Activated naive CD8-positive, alpha-beta T cell treated with anti-CD3 and anti-CD28 coated beads, Interleukin-2, amount 10 ng/mL, durations not matched to agents 7 days and 5 days (primary cell): ENCODE measurements at regions not wholly inside any gene's neighbourhood (a gene's known extent, or its start where the extent isn't known, plus 50 kb on each side); places are given as distances from the start of the nearest gene placed in this dataset.
"Not testable (repeated sequence)": the region's sequence is repeated elsewhere in the genome, so short reads cannot be mapped to it uniquely, and the experiment has no call there.

Experiments used
- ATAC-seq: fragments of 150-1000 bp; cut with Tn5 transposase; one replicate; pipeline ENCODE4 v1.10.0; 2021; ENCODE audit warnings: low read depth, moderate library complexity
- POLR2A ChIA-PET: fragments of 350-600 bp; sonication (Branson Sonifier 250); formaldehyde crosslinking; loops from one replicate; lab custom pipeline; 2021; ENCODE audit warnings: antibody characterized with exemption; lab: Charles Lee
- DNase-seq: peaks from one replicate; pipeline ENCODE4 v3.0.0; 2021
- H3K27ac Mint-ChIP-seq: one replicate; pipeline ENCODE4 v1.8.0; 2022; ENCODE audit warnings: mild to moderate bottlenecking, mixed read lengths
- H3K27me3 Mint-ChIP-seq: one replicate; pipeline ENCODE4 v1.8.0; 2022; ENCODE audit warnings: mild to moderate bottlenecking, moderate library complexity, mixed read lengths
- H3K36me3 Mint-ChIP-seq: one replicate; pipeline ENCODE4 v1.8.0; 2021; ENCODE audit warnings: mild to moderate bottlenecking, mixed read lengths
- H3K4me1 Mint-ChIP-seq: one replicate; pipeline ENCODE4 v1.8.0; 2021; ENCODE audit warnings: mixed read lengths
- H3K4me3 Mint-ChIP-seq: one replicate; pipeline ENCODE4 v1.8.0; 2022; ENCODE audit warnings: mild to moderate bottlenecking, moderate library complexity, mixed read lengths
- H3K9me3 Mint-ChIP-seq: one replicate; pipeline ENCODE4 v1.8.0; 2021; ENCODE audit warnings: mixed read lengths

GRCh38 chr2:39933196-39933595 lies 154.1 kb upstream of the THUMPD2 start:
- DNase-seq (no peak), ATAC-seq (no peak)
- no peaks in the 10 kb centered on the region for H3K9me3 Mint-ChIP-seq
- no peak overlapping the region for H3K4me3 Mint-ChIP-seq
- H3K36me3 Mint-ChIP-seq: peaks cover 3% of the 10 kb centered on the region
- peaks cover 8% of the 10 kb centered on the region for H3K4me1 Mint-ChIP-seq
- POLR2A ChIA-PET: no interaction called here
- H3K27ac Mint-ChIP-seq: no peak overlapping the region
- H3K27me3 Mint-ChIP-seq: no peaks in the 10 kb centered on the region

- Mint-ChIP-seq H3K27me3 (no peaks in the 10 kb centered on the region), H3K4me1 (peaks cover 1% of the 10 kb centered on the region), H3K27ac (no peak overlapping the region), H3K4me3 (no peak overlapping the region), H3K36me3 (peaks cover 3% of the 10 kb centered on the region), H3K9me3 (no peaks in the 10 kb centered on the region)
- ATAC-seq (no peak), DNase-seq (no peak)
- POLR2A ChIA-PET: no interaction called here
These were observed 153.1 kb upstream of the THUMPD2 start for GRCh38 chr2:39932198-39932597.

- H3K4me3 Mint-ChIP-seq: no peak overlapping the region
- POLR2A ChIA-PET: no interaction called here
- H3K27ac Mint-ChIP-seq: no peak overlapping the region
- no peaks in the 10 kb centered on the region for H3K27me3 Mint-ChIP-seq
- peaks cover 3% of the 10 kb centered on the region for H3K36me3 Mint-ChIP-seq
- H3K4me1 Mint-ChIP-seq: peaks cover 1% of the 10 kb centered on the region
- DNase-seq (no peak), ATAC-seq (no peak)
- no peaks in the 10 kb centered on the region for H3K9me3 Mint-ChIP-seq
These were observed 151.3 kb upstream of the THUMPD2 start for GRCh38 chr2:39930175-39930917.

- Mint-ChIP-seq H3K27me3 (no peaks in the 10 kb centered on the region), H3K27ac (no peak overlapping the region), H3K9me3 (no peaks in the 10 kb centered on the region), H3K4me1 (no peaks in the 10 kb centered on the region), H3K4me3 (no peak overlapping the region), H3K36me3 (peaks cover 3% of the 10 kb centered on the region)
- DNase-seq (no peak), ATAC-seq (no peak)
- POLR2A ChIA-PET: no interaction called here
These were observed 150.5 kb upstream of the THUMPD2 start for GRCh38 chr2:39929531-39929930.

- peaks cover 12% of the 10 kb centered on the region for H3K4me1 Mint-ChIP-seq
- peaks cover 5% of the 10 kb centered on the region for H3K36me3 Mint-ChIP-seq
- no peak overlapping the region for H3K27ac Mint-ChIP-seq
- H3K27me3 Mint-ChIP-seq: no peaks in the 10 kb centered on the region
- ATAC-seq: no peak
- POLR2A ChIA-PET: no interaction called here
- DNase-seq: no peak
- H3K9me3 Mint-ChIP-seq: no peaks in the 10 kb centered on the region
- H3K4me3 Mint-ChIP-seq: no peak overlapping the region
These were observed 146.3 kb upstream of the THUMPD2 start for GRCh38 chr2:39925312-39925711.

GRCh38 chr2:39923455-39923854 lies 144.4 kb upstream of the THUMPD2 start:
- no peak overlapping the region for H3K27ac Mint-ChIP-seq
- H3K4me1 Mint-ChIP-seq: peaks cover 25% of the 10 kb centered on the region
- H3K9me3 Mint-ChIP-seq: no peaks in the 10 kb centered on the region
- H3K27me3 Mint-ChIP-seq: no peaks in the 10 kb centered on the region
- DNase-seq (no peak), ATAC-seq (no peak)
- POLR2A ChIA-PET: no interaction called here
- no peak overlapping the region for H3K4me3 Mint-ChIP-seq
- peaks cover 5% of the 10 kb centered on the region for H3K36me3 Mint-ChIP-seq

- ATAC-seq: no peak
- Mint-ChIP-seq H3K4me1 (peaks cover 29% of the 10 kb centered on the region), H3K4me3 (no peak overlapping the region), H3K9me3 (no peaks in the 10 kb centered on the region), H3K27me3 (no peaks in the 10 kb centered on the region), H3K36me3 (peaks cover 5% of the 10 kb centered on the region), H3K27ac (no peak overlapping the region)
- DNase-seq: no peak
- POLR2A ChIA-PET: no interaction called here
These were observed 143.8 kb upstream of the THUMPD2 start for GRCh38 chr2:39922679-39923405.

GRCh38 chr2:39920307-39920801 lies 141.3 kb upstream of the THUMPD2 start:
- peaks cover 32% of the 10 kb centered on the region for H3K4me1 Mint-ChIP-seq
- peak; percentile 73 for ATAC-seq

GRCh38 chr2:39919511-39920306 lies 140.7 kb upstream of the THUMPD2 start:
- POLR2A ChIA-PET: no interaction called here
- H3K36me3 Mint-ChIP-seq: peaks cover 3% of the 10 kb centered on the region
- peaks cover 32% of the 10 kb centered on the region for H3K4me1 Mint-ChIP-seq

More at GRCh38 chr2:39920307-39920801, 141.3 kb upstream of the THUMPD2 start:
- peaks cover 2% of the 10 kb centered on the region for H3K27me3 Mint-ChIP-seq
- peak overlapping the region; percentile 44 for H3K27ac Mint-ChIP-seq
- POLR2A ChIA-PET: no interaction called here
- H3K4me3 Mint-ChIP-seq: peak overlapping the region; percentile 68
- DNase-seq: no peak
- H3K9me3 Mint-ChIP-seq: no peaks in the 10 kb centered on the region
- H3K36me3 Mint-ChIP-seq: peaks cover 3% of the 10 kb centered on the region

GRCh38 chr2:39918886-39919285 lies 139.8 kb upstream of the THUMPD2 start:
- H3K4me1 Mint-ChIP-seq: peaks cover 33% of the 10 kb centered on the region
- H3K27ac Mint-ChIP-seq: no peak overlapping the region
- DNase-seq (no peak), ATAC-seq (no peak)
- peaks cover 2% of the 10 kb centered on the region for H3K27me3 Mint-ChIP-seq
- POLR2A ChIA-PET: no interaction called here
- no peaks in the 10 kb centered on the region for H3K9me3 Mint-ChIP-seq
- H3K36me3 Mint-ChIP-seq: peaks cover 3% of the 10 kb centered on the region
- H3K4me3 Mint-ChIP-seq: no peak overlapping the region

More at GRCh38 chr2:39919511-39920306, 140.7 kb upstream of the THUMPD2 start:
- ATAC-seq (peak; percentile 74), DNase-seq (peak; percentile 32)
- peak overlapping the region; percentile 72 for H3K27ac Mint-ChIP-seq
- H3K4me3 Mint-ChIP-seq: peak overlapping the region; percentile 68
- H3K9me3 Mint-ChIP-seq: no peaks in the 10 kb centered on the region
- H3K27me3 Mint-ChIP-seq: peaks cover 2% of the 10 kb centered on the region

- H3K4me3 Mint-ChIP-seq, H3K36me3 Mint-ChIP-seq, ATAC-seq, POLR2A ChIA-PET, DNase-seq, H3K9me3 Mint-ChIP-seq, H3K27ac Mint-ChIP-seq, H3K27me3 Mint-ChIP-seq: not testable (repeated sequence)
- H3K4me1 Mint-ChIP-seq: peaks cover 34% of the 10 kb centered on the region
These were observed 138.3 kb upstream of the THUMPD2 start for GRCh38 chr2:39917371-39917770.

- Mint-ChIP-seq H3K9me3 (no peaks in the 10 kb centered on the region), H3K27me3 (peaks cover 7% of the 10 kb centered on the region), H3K4me3 (no peak overlapping the region), H3K36me3 (no peaks in the 10 kb centered on the region), H3K27ac (no peak overlapping the region), H3K4me1 (peaks cover 18% of the 10 kb centered on the region)
- DNase-seq (no peak), ATAC-seq (no peak)
- POLR2A ChIA-PET: no interaction called here
These were observed 135.9 kb upstream of the THUMPD2 start for GRCh38 chr2:39914949-39915348.
